HG03196 (cell line): ENCODE measurements at regions not wholly inside any gene's neighbourhood (a gene's known extent, or its start where the extent isn't known, plus 50 kb on each side); places are given as distances from the start of the nearest gene placed in this dataset.

Experiments
- ATAC-seq: cut with Tn5 transposase; IDR thresholded peaks from one replicate; pipeline ENCODE4 v1.9.1; 2021; ENCODE audit not compliant: unreplicated experiment

DNA sequence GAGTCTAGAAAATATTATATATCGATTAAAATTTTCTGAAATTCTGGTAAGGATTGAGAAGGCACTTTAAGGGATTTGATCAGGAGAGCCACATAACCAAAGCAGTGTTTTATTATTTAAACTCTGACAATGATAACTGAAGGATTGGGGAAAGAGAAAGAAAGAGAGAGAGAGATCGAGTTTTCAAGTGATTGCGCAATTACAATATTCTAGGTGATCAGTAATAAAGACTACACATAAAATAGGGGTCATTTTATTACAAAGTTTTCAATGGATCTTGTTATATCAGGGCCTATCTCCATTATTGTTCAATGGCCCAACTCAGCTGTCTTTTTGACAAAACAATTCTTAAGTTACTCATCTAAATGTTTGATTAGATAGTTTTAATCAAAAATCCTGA, 541.5 kb upstream of the ZWINT start:
- no peak for ATAC-seq

DNA sequence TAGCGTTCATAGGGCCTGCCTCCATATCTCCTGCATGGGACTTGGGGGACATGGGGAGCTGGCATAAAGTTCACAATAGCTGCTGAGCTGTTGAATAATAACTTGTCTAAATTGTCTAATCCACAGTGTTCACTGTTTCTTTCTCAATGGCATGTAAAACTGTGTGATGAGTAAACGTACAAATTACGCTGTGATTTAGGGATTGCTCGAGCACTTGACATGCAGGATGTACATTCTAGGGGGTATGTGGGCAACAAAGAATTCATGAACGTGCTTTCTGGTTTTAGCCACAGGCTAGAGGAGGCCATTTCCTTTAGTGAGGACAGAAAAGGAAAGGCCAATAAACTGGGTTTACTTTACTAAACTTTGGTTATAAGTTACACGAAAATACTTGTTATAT, 534.2 kb upstream of the ZWINT start:
- no peak for ATAC-seq

DNA sequence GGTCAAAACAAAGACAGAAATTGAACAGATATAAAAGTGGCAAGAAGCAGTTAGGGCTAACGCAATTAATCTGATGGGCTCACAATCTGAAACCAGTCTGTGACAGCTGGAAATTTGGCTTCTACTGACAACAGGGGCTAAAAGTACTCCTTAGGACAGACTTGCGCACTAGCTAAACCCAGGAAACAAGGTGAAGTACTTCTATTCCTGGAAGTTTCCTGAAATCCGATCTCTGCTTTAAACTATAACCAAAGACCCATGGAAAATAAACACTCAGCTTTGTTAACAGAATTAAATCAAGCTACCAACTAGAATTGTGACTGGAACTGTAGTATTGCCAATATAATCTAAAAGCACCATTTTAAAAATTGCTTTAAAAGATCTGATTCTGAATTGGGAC, 520.2 kb upstream of the ZWINT start:
- ATAC-seq = no peak

DNA sequence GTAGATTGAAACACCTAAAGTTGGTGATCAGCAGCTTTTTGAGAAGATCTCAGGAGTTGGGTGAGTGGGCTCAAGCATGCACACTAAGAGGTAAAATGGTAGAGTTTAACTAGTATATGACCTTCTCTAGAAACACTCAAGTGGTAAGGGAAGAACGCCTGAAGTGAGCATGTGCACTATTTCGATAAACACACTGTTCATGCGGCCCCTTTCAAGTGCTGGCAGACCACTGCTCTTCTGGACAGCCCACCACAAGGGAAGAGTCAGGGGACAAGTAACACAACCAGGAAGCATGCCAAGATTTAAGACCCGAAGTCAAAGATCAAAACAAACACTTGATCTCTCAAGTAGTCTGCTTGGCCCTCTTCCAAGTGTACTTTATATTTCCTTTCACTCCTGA, 519.5 kb upstream of the ZWINT start:
- ATAC-seq = no peak

DNA sequence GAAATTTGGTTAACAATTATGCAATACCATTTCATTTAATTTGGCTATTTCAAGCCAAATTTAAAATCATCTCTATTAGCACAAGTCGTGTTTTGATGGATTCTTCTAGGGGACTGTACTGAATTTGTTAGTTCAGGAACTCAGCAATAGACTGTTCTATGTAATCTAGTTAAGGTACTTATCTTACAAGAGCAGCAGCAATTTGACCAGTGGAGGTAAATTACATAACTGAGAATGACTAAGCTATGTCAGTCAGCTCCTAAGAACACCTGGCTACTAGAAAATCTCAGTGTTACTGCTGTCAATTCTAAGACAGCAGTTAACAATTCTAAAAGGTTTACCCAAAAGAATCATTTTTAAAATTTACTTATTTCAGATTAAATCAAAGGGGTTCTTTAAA, 513.9 kb upstream of the ZWINT start:
- ATAC-seq = no peak

DNA sequence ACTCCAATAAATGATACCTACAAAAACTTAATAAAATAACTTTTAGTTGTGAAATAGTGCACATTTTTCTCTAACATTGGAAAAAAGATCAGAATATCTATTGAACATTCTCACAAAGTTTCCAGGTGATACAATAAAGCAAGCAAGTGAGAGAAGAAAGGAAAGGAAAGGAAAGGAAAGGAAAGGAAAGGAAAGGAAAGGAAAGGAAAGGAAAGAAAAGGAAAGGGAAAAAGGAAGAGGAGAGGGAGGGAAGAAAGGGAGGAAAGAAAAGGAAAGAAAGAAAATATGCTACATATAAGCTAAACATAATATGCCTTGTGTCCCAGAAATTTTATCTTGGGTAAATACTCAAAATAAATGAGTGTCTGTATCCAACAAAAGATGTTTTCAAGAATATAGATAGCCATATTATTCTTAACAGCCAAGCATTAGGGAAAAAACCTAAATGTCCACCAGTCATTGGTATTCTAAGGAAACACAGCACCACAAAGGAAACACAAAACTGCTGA, 510.2 kb upstream of the ZWINT start:
- no peak for ATAC-seq

DNA sequence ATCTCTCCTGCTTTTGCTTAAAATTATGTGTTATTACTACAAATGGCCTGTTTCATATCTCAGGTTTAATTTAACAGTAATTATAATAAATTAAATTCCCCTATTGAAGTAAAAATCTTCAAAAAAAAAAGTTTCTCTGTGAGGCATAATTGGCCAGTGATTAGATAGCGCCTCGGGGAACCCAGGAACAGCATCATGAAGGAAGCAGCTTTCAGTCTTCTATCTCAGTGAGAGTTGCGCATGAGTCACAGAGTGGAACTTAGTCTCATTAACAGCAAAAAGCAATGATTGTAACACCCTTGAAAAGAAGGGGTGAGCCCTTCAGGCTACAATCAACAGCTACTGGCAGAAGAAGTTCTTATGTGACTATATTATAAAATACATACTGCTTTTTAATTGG, 506.2 kb upstream of the ZWINT start:
- no peak for ATAC-seq

DNA sequence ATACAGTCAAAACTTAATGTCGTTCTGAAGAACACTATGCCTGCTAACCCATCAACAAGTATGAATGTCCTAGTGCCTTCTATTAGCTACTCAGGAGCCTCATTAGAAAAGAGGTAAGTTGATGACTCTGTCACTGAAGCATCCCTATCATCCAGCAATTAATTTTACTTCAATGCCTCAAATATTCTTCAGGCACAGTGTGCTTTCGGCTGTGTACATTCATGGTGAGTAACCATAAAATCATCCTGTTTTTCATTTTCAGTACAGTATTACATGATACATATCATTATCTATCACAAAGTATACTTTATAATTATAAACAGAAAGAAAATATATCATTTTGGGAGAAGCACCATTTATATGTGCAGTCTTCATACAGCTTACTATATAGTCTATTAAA, 495.5 kb upstream of the ZWINT start:
- no peak for ATAC-seq

DNA sequence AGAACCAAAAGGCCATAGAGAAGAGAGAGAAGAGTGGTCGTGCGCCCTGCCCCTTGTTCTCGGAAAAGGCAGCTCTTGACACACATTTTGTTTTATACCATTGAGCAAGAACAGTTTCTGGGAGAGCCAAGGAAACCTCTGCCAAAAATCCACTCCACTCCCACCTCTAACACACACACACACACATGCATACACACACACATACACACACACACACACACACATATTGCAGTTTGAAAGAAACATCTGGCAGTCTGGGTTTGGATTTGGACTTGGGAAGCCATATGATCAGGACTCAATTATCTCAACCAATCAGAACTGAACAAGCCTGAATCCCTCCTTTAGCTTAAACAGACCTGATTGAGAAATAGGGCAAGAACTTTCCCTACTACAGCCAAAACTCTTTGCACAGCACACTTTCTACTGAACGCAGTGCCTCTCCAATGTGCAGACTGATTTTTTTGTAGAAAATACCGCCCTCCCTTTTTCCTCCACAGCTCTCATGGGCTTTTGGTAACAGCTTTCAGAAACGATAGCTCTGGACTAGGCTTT, 484.0 kb upstream of the ZWINT start:
- ATAC-seq = no peak

DNA sequence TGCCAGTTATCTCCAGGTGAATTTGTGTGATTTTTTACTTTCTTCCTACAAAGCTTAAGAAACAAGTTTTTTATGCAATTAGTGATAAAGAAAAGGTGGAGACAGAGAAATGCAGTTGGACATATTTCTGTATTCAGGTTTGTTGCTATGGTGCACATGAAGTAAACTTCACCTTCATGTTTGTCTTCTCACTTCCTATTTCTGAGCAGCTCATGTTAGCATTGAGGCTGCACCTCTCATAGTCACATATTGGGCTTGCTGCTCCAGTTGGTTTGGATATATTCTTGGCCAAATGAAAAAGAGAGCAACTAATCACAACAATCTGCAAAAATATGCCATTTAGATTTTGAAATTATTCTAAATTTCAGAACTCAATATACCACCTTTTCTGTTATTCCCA, 475.6 kb upstream of the ZWINT start:
- no peak for ATAC-seq

DNA sequence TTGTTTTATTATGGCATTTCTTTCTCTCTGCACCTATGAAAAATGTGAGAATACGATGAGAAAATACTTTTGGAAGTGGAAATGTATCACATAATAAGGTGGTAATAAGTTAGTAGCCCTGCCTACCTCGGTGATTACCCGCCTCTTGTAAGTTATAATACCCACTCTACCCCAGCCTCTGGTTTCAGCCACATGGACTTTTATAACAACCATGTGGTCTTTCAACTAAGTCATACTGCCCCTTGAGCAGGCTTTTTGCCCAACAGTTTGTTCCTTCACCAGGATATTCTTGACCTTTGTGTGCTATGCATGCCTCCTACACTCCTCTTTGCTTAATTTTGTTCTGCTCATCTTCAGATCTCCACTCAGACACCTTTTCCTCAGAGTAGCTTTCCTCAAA, 470.6 kb upstream of the ZWINT start:
- no peak for ATAC-seq

DNA sequence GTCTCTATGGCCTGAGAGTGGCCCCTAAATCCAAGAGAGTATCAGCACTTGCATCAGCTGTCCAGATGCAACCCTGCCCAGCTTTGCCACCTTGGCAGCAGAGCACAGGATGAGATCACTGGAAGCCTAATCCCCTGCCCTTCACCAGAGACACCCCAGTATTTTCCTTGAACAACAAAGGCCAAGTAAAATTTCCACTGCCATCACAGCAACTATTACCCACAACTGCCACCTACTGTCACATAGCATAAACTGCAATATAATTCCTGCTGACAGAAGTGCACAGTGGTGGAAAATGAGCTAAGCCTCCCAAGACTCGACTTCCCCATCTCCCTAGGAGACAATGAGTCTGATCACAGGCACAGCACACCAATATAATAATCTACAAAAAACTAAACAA, 462.8 kb upstream of the ZWINT start:
- peak; percentile 73 for ATAC-seq

DNA sequence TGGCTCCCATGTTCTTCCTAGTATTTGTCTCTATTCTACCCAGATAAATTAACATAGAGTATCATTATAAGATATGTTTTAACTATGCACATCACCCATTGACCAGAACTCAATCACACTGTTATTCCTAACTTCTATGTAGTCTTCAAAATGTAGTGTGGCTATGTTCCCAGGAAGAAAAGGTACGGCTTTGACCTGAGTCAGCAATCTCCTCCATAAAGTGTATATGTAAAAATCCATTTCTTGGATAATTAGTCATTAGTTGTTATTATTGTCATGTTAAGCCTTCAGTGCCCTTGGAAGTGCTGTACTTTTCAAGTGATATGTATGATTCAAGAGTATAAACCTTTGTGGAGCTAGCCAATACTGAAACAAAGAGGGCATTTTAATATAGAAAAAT, 444.0 kb upstream of the ZWINT start:
- ATAC-seq = no peak

DNA sequence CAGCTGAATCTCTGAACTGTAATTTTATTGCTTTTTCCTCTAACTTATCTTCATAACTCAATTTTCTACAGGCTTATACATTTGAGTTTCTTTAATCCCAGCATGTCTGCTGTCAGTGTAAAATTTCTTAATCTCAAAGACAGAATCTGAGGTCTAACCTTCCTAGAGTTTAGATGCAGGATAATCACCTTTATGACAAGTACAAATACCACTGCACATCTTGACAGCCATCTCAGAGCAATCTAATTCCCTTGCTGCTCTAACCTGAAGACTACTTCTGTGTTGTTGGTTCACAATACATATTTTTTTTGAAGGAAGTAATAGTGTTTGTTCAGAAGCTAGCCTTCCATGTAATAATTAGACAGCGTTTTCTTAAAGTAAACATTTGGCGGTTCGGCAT, 424.2 kb upstream of the ZWINT start:
- ATAC-seq = no peak

DNA sequence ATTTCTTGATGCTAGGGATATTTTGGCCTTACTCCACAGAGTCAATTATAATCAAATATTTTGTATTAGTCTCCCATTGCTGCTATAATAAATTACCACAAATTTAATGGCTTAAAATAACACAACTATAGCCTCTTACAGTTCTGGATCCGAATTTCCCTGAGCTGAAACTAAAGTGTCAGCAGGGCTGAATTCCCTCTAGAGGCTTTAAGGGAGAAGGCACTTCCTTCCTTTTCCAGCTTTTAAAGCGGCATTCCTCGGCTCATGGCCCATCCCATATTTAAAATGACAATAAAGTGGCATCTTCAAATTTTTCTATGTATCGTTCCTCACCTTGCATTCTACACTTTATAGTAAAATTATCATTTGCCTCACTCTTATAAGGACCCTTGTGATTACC, 421.4 kb upstream of the ZWINT start:
- no peak for ATAC-seq

DNA sequence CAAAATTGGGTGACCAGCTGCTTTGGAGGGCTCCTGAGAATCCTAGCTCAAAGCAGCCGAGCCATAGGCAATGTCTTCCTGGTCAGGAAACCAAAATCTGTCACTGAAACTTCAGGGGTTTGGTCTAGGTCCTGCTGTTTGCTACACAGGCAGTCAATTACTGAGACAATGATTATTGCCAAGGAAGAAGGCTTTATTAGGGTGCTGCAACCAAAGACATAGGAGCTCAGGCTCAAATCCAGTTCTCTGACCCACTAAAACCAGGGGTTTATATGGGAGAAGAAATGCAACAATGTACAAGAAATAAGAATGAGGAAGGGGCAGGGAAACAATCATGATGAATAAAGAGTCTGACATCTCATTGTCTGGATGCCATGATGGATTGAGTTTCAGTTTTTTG, 410.3 kb upstream of the ZWINT start:
- ATAC-seq = no peak

DNA sequence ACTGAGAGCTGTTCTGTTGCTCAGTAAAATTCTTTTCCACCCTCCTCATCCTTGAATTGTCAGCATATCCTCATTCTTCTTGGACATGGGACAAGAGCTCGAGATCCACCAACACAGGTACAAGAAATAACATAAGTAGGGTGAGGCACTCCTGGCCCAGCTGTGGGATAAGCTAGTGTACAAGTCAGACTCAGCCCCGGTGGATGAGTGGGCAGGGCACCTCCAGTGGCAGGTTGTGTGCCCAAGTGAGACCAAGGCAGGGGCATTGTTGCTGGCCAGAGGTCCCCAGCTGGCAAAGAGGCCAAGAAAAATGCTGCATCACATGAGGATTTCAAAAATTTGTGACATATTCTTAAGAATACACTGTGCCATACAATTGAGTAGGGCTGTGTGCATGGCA, 402.0 kb upstream of the ZWINT start:
- no peak for ATAC-seq

DNA sequence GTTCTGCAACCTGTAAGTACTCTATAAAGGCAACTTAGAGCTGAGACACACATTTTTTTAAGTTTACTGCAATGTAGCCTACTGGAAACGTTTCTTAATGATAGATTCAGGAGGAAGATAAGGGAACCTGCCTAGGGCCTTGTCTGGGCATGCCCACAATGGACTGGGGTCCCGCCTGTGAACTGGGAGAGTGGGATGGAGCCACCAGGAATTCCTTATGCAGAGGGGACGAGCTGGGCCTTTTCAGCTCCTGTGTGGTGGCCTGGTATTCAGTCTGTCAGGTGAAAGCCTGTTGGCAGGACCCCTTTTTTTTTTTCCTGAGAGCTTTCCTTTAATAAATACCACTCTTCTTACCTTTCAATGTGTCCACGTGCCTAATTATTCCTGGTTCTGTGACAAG, 384.4 kb upstream of the ZWINT start:
- no peak for ATAC-seq

DNA sequence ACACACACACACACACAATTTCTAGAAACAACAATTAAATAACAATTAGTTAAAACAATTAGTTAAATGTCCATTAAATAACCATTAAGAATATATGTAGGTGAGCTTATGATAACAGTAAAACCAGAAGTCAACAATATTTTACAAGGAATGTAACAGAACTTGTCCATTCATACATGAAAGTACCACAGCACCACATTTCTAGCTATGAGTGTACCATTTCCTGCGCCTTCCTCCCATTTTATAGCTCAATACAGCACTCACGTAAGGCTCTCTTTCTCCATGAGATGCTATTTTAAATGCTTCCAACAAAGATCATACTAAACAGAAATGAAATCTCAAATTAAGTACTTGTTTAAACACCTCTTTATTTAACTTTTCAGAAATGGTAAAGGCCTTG, 367.3 kb upstream of the ZWINT start:
- no peak for ATAC-seq

DNA sequence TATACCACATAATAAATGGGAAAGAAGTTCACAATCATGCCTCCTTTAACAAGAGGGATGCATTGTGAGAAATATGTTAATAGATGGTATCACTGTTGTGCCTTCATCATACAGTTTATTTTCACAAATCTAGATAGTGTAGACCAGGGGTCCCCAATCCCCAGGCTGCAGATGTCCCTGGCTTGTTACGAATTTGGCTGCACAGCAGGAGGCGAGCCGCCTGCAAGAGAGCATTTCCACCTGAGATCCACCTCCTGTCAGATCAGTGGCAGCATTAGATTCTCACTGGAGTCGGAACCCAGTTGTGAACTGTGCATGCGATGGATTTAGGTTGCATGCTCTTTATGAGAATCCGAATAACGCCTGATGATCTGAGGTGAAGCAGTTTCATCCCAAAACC, 361.9 kb upstream of the ZWINT start:
- no peak for ATAC-seq

DNA sequence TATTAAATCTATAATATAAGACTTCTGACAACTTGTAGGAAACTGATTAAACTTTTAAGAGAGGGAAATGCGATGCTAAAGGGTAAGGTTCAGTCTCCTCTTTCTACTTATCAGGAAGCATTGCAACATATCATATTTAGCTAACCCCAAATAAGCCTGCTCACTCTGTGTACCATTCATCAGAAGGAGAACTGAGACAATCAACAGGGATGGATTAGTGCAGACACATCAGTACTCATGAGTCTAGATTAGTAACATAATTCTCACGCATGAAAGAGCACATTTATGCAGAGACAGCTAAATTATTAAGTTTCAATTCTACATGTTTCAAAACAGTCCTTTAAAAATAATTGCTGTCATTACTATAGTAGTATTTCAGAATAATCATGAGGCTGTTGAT, 354.2 kb upstream of the ZWINT start:
- no peak for ATAC-seq

DNA sequence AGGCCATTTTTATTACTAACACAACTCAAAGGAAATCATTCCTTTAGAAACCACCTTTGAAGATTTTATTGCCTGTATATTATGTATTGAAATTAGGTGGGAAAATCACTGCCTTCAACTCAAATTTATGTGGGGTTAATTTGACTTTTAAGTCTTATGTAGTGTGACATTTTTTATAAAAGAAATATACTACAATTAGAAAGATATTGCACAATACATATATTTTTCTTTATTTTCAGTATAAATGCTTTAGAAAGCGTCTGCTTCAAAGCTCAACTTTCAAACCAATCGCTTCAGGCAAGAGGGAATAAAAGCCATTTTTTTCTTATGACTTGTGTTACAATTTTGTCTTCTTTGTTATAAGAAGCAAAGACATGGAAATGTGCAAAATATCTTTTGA, 337.4 kb upstream of the ZWINT start:
- no peak for ATAC-seq

DNA sequence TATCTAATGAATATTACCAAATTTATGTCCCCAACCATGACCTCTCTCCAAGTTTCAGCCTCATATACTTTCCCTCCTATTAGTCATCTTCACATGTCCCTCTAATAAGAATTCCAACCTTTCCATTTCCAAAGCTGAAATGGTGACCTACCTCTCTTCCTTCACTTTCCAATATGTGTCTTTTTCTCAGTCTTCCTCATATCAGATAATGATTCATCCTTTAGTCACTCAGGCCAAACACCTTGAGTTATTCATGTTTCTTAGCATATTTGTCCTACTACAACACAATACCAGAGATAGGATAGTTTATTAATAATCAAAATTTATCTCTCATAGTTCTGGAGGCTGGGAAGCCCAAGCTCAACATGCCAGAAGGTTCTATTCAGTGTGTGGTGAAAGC, 318.5 kb upstream of the ZWINT start:
- ATAC-seq = no peak
